CD4-positive, alpha-beta memory T cell (primary cell): ENCODE measurements at regions not wholly inside any gene's neighbourhood (a gene's known extent, or its start where the extent isn't known, plus 50 kb on each side); places are given as distances from the start of the nearest gene placed in this dataset.

Source experiments
- CTCF ChIA-PET: fragments of 350-600 bp; sonication (Branson Sonifier 250); formaldehyde crosslinking; loops from one replicate; lab custom pipeline; 2021; ENCODE audit warnings: inconsistent platforms; ENCODE audit not compliant: partially characterized antibody; lab: Charles Lee
- POLR2A ChIA-PET: fragments of 350-600 bp; sonication (Branson Sonifier 250); formaldehyde crosslinking; loops from one replicate; lab custom pipeline; 2021; ENCODE audit not compliant: partially characterized antibody; lab: Charles Lee
- DNase-seq, 5 donors: peaks; one replicate each; pipeline versions ENCODE4 v3.0.0 to v3.0.0-alpha.2; 2020 to 2022; ENCODE audit warnings: mixed read lengths in 1 of 5
- H3K27ac ChIP-seq: one replicate; pipeline ENCODE4 v1.7.0; 2013; ENCODE audit warnings: low read depth, low read length
- H3K27me3 ChIP-seq: 2 replicates; pipeline ENCODE4 v1.7.0; 2013; ENCODE audit warnings: mild to moderate bottlenecking, low read length, moderate library complexity; ENCODE audit not compliant: insufficient read depth
- H3K36me3 ChIP-seq: 2 replicates; pipeline ENCODE4 v1.7.0; 2013; ENCODE audit warnings: mild to moderate bottlenecking, low read length, moderate library complexity; ENCODE audit not compliant: insufficient read depth
- H3K4me1 ChIP-seq: 2 replicates; pipeline ENCODE4 v1.7.0; 2013; ENCODE audit warnings: mild to moderate bottlenecking, low read length, moderate library complexity; ENCODE audit not compliant: insufficient read depth
- H3K4me3 ChIP-seq, 2 donors: one replicate each; pipeline ENCODE4 v1.7.0; 2013; ENCODE audit warnings: low read length in 2 of 2, mild to moderate bottlenecking in 1 of 2
- H3K9me3 ChIP-seq, 2 donors: one replicate each; pipeline ENCODE4 v1.7.0; 2013; ENCODE audit warnings: low read length in 2 of 2, control low read depth in 1 of 2; ENCODE audit not compliant: control insufficient read depth in 1 of 2
- H3K27ac Mint-ChIP-seq, 7 donors: one replicate each; pipeline ENCODE4 v1.8.0; 2020 to 2021; ENCODE audit warnings: mixed read lengths in 7 of 7, mild to moderate bottlenecking in 6 of 7, inconsistent platforms in 3 of 7, moderate library complexity in 3 of 7
- H3K27me3 Mint-ChIP-seq, 2 donors: one replicate each; pipeline ENCODE4 v1.8.0; 2020 to 2021; ENCODE audit warnings: mixed read lengths in 2 of 2
- H3K36me3 Mint-ChIP-seq, 2 donors: one replicate each; pipeline ENCODE4 v1.8.0; 2020 to 2021; ENCODE audit warnings: mixed read lengths in 2 of 2, inconsistent platforms in 1 of 2, mild to moderate bottlenecking in 1 of 2
- H3K4me1 Mint-ChIP-seq, 4 donors: one replicate each; pipeline ENCODE4 v1.8.0; 2020 to 2021; ENCODE audit warnings: mixed read lengths in 4 of 4, mild to moderate bottlenecking in 1 of 4
- H3K4me3 Mint-ChIP-seq, 8 donors: one replicate each; pipeline ENCODE4 v1.8.0; 2020 to 2021; ENCODE audit warnings: mixed read lengths in 8 of 8, mild to moderate bottlenecking in 7 of 8, moderate library complexity in 6 of 8, inconsistent platforms in 3 of 8
- H3K9me3 Mint-ChIP-seq, 8 donors: one replicate each; pipeline ENCODE4 v1.8.0; 2020 to 2021; ENCODE audit warnings: mixed read lengths in 8 of 8, mild to moderate bottlenecking in 5 of 8, inconsistent platforms in 3 of 8, moderate library complexity in 1 of 8
- intact Hi-C: fragments of 100-400 bp; cut with micrococcal nuclease; formaldehyde crosslinking; loops from one replicate; pipeline ENCODE4 v1.15.1; 2023

- H3K36me3 ChIP-seq, result no peaks in the 10 kb centered on the region
- DNase-seq, result no peak
- Mint-ChIP-seq H3K4me1 (no peaks in the 10 kb centered on the region), H3K36me3 (no peaks in the 10 kb centered on the region), H3K4me3 (no peak overlapping the region), H3K9me3 (peaks cover 0 to 4% (median 0%) of the 10 kb centered on the region in 8 donors), H3K27ac (no peak overlapping the region), H3K27me3 (peaks cover 5 to 7% of the 10 kb centered on the region in 2 donors)
- H3K27ac ChIP-seq, result no peak overlapping the region
- intact Hi-C loops, result no loop called here
- no peak overlapping the region for H3K4me3 ChIP-seq
- H3K4me1 ChIP-seq, result no peaks in the 10 kb centered on the region
- ChIA-PET POLR2A (no interaction called here), CTCF (no interaction called here)
- H3K27me3 ChIP-seq, result no peaks in the 10 kb centered on the region
- H3K9me3 ChIP-seq, result no peaks in the 10 kb centered on the region
Measured at GRCh38 chr6:145244349-145245100, 490.8 kb downstream of the EPM2A start.

- POLR2A ChIA-PET, result no interaction called here
- CTCF ChIA-PET, result no interaction called here
- H3K9me3 ChIP-seq, result no peaks in the 10 kb centered on the region
- H3K27ac ChIP-seq, result no peak overlapping the region
- H3K27ac Mint-ChIP-seq, result no peak overlapping the region
- no peaks in the 10 kb centered on the region for H3K36me3 Mint-ChIP-seq
- H3K27me3 ChIP-seq, result no peaks in the 10 kb centered on the region
- no peak overlapping the region for H3K4me3 Mint-ChIP-seq
- H3K27me3 Mint-ChIP-seq, result peaks cover 5 to 7% of the 10 kb centered on the region in 2 donors
- DNase-seq, result no peak
- H3K4me3 ChIP-seq, result no peak overlapping the region
- no peaks in the 10 kb centered on the region for H3K4me1 Mint-ChIP-seq
- intact Hi-C loops, result no loop called here
- no peaks in the 10 kb centered on the region for H3K4me1 ChIP-seq
- peaks cover 0 to 4% (median 0%) of the 10 kb centered on the region in 8 donors for H3K9me3 Mint-ChIP-seq
- H3K36me3 ChIP-seq, result no peaks in the 10 kb centered on the region
Measured at GRCh38 chr6:145245119-145245518, 490.2 kb downstream of the EPM2A start.

GRCh38 chr6:145247692-145248419 lies 487.5 kb downstream of the EPM2A start:
- H3K27ac ChIP-seq, result no peak overlapping the region
- peaks cover 0 to 2% (median 0%) of the 10 kb centered on the region in 8 donors for H3K9me3 Mint-ChIP-seq
- no peaks in the 10 kb centered on the region for H3K36me3 ChIP-seq
- H3K4me3 Mint-ChIP-seq, result no peak overlapping the region
- no peaks in the 10 kb centered on the region for H3K36me3 Mint-ChIP-seq
- ChIA-PET CTCF (no interaction called here), POLR2A (no interaction called here)
- peak overlapping the region in 1 of 7 donors; percentile 16 for H3K27ac Mint-ChIP-seq
- no peaks in the 10 kb centered on the region for H3K4me1 ChIP-seq
- no peaks in the 10 kb centered on the region for H3K27me3 ChIP-seq
- no peak for DNase-seq
- H3K9me3 ChIP-seq, result no peaks in the 10 kb centered on the region
- intact Hi-C loops, result no loop called here
- H3K4me1 Mint-ChIP-seq, result no peaks in the 10 kb centered on the region
- no peak overlapping the region for H3K4me3 ChIP-seq
- peaks cover 0 to 3% of the 10 kb centered on the region in 2 donors for H3K27me3 Mint-ChIP-seq

GRCh38 chr6:145250436-145250835 lies 484.9 kb downstream of the EPM2A start:
- ChIA-PET CTCF (no interaction called here), POLR2A (no interaction called here)
- Mint-ChIP-seq H3K27ac (no peak overlapping the region), H3K27me3 (no peaks in the 10 kb centered on the region), H3K4me3 (no peak overlapping the region), H3K9me3 (peaks cover 0 to 2% (median 0%) of the 10 kb centered on the region in 8 donors), H3K4me1 (no peaks in the 10 kb centered on the region), H3K36me3 (no peaks in the 10 kb centered on the region)
- DNase-seq, result no peak
- H3K4me1 ChIP-seq, result no peaks in the 10 kb centered on the region
- intact Hi-C loops, result no loop called here
- no peak overlapping the region for H3K27ac ChIP-seq
- no peaks in the 10 kb centered on the region for H3K9me3 ChIP-seq
- H3K4me3 ChIP-seq, result no peak overlapping the region
- H3K36me3 ChIP-seq, result no peaks in the 10 kb centered on the region
- no peaks in the 10 kb centered on the region for H3K27me3 ChIP-seq

- no peak overlapping the region for H3K4me3 ChIP-seq
- ChIA-PET POLR2A (no interaction called here), CTCF (no interaction called here)
- H3K9me3 ChIP-seq, result no peaks in the 10 kb centered on the region
- H3K4me1 Mint-ChIP-seq, result no peaks in the 10 kb centered on the region
- no peaks in the 10 kb centered on the region for H3K36me3 Mint-ChIP-seq
- H3K27me3 ChIP-seq, result no peaks in the 10 kb centered on the region
- no peaks in the 10 kb centered on the region for H3K9me3 Mint-ChIP-seq
- intact Hi-C loops, result no loop called here
- H3K4me3 Mint-ChIP-seq, result no peak overlapping the region
- no peak overlapping the region for H3K27ac Mint-ChIP-seq
- H3K36me3 ChIP-seq, result no peaks in the 10 kb centered on the region
- H3K4me1 ChIP-seq, result no peaks in the 10 kb centered on the region
- no peak for DNase-seq
- no peak overlapping the region for H3K27ac ChIP-seq
- no peaks in the 10 kb centered on the region for H3K27me3 Mint-ChIP-seq
Measured at GRCh38 chr6:145252737-145253136, 482.6 kb downstream of the EPM2A start.

- ChIA-PET CTCF (no interaction called here), POLR2A (no interaction called here)
- Mint-ChIP-seq H3K36me3 (no peaks in the 10 kb centered on the region), H3K4me3 (no peak overlapping the region), H3K9me3 (no peaks in the 10 kb centered on the region), H3K27ac (no peak overlapping the region), H3K4me1 (no peaks in the 10 kb centered on the region), H3K27me3 (no peaks in the 10 kb centered on the region)
- Histone ChIP-seq H3K36me3 (no peaks in the 10 kb centered on the region), H3K4me3 (no peak overlapping the region), H3K4me1 (no peaks in the 10 kb centered on the region), H3K9me3 (no peaks in the 10 kb centered on the region), H3K27ac (no peak overlapping the region), H3K27me3 (no peaks in the 10 kb centered on the region)
- no peak for DNase-seq
- intact Hi-C loops, result no loop called here
Measured at GRCh38 chr6:145254649-145255401, 480.5 kb downstream of the EPM2A start.

GRCh38 chr6:145257704-145258103 lies 477.6 kb downstream of the EPM2A start:
- H3K4me1 ChIP-seq, result no peaks in the 10 kb centered on the region
- Mint-ChIP-seq H3K27me3 (peaks cover 0 to 1% of the 10 kb centered on the region in 2 donors), H3K36me3 (no peaks in the 10 kb centered on the region), H3K4me3 (no peak overlapping the region), H3K9me3 (no peaks in the 10 kb centered on the region), H3K27ac (no peak overlapping the region), H3K4me1 (no peaks in the 10 kb centered on the region)
- H3K27ac ChIP-seq, result no peak overlapping the region
- no peaks in the 10 kb centered on the region for H3K27me3 ChIP-seq
- no peak overlapping the region for H3K4me3 ChIP-seq
- intact Hi-C loops, result no loop called here
- H3K9me3 ChIP-seq, result no peaks in the 10 kb centered on the region
- no peak for DNase-seq
- POLR2A ChIA-PET, result no interaction called here
- CTCF ChIA-PET, result no interaction called here
- no peaks in the 10 kb centered on the region for H3K36me3 ChIP-seq
